Loucy (cell line): ENCODE measurements at regions not wholly inside any gene's neighbourhood (a gene's known extent, or its start where the extent isn't known, plus 50 kb on each side); places are given as distances from the start of the nearest gene placed in this dataset.

ENCODE experiments used
- CTCF ChIP-seq: fragments of 200-600 bp; sonication (generic); conservative IDR thresholded peaks from 2 replicates; pipeline ENCODE4 v1.5.1; 2014; ENCODE audit warnings: mild to moderate bottlenecking, antibody characterized with exemption, low read length
- EZH2phosphoT487 ChIP-seq: fragments of 200-600 bp; IDR thresholded peaks from 2 replicates; pipeline ENCODE4 v1.6.1; 2018; ENCODE audit warnings: antibody characterized with exemption, mild to moderate bottlenecking, moderate library complexity, borderline replicate concordance

- TF ChIP-seq CTCF (no peak), EZH2phosphoT487 (no peak)
Measured at GRCh38 chr1:5651473-5651872, 340.8 kb downstream of the NPHP4 start.
